ENCODE measurements at regions not wholly inside any gene's neighbourhood (a gene's known extent, or its start where the extent isn't known, plus 50 kb on each side); places are given as distances from the start of the nearest gene placed in this dataset.

DNA sequence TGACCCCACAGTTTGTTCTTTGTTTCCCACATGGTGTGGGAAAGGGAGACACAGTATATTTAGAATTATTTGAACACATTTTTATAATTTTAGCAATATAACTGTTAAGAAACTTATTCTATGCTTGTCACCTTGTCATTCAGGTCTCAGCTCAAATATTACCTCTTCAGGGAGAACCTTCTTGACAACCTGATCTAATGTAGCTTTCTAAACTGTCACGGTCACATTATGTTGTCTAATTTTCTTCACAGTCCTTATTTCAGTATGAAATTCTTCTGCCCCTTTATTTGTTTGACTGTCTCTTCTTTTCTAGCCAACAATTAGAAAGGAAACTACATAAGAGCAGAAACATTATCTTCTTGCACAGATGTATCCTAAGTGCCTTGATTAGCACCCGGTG, 304.3 kb upstream of the PARD3B start:
- Histone ChIP-seq H3K4me3 (replicated peaks in 1 of 2; ENCODE audit: low read depth in 1 of 2, low read length in 2 of 2) (no peak overlapping the region), H2AFZ (ENCODE audit: low read depth, low read length, poor library complexity, severe bottlenecking) (no peak overlapping the region), H3K9me2 (ENCODE audit: insufficient read depth) (peaks cover under 1% of the 10 kb centered on the region; the same call in 1 of the 2 replicates), H3K9me3 (ENCODE audit: control insufficient read depth in 1 of 2, insufficient read depth in 1 of 2, low read depth in 1 of 2, low read length in 2 of 2) (no peaks in the 10 kb centered on the region), H3K4me2 (ENCODE audit: low read length) (no peak overlapping the region), H3K27me3 (ENCODE audit: insufficient read depth, low read length) (no peaks in the 10 kb centered on the region), H3K79me2 (ENCODE audit: insufficient read depth, low read length) (no peaks in the 10 kb centered on the region), H4K20me1 (ENCODE audit: insufficient read depth) (no peaks in the 10 kb centered on the region), H3K27ac (ENCODE audit: low read depth, low read length) (no peak overlapping the region), H3K9ac (ENCODE audit: low read length) (no peak overlapping the region), H3K4me1 (ENCODE audit: control insufficient read depth in 1 of 2, insufficient read depth in 2 of 2, low read length in 2 of 2) (no peaks in the 10 kb centered on the region), H3K36me3 (ENCODE audit: control insufficient read depth in 1 of 2, insufficient read depth in 2 of 2, low read length in 2 of 2) (no peaks in the 10 kb centered on the region)
- TF ChIP-seq, protein P1, sequence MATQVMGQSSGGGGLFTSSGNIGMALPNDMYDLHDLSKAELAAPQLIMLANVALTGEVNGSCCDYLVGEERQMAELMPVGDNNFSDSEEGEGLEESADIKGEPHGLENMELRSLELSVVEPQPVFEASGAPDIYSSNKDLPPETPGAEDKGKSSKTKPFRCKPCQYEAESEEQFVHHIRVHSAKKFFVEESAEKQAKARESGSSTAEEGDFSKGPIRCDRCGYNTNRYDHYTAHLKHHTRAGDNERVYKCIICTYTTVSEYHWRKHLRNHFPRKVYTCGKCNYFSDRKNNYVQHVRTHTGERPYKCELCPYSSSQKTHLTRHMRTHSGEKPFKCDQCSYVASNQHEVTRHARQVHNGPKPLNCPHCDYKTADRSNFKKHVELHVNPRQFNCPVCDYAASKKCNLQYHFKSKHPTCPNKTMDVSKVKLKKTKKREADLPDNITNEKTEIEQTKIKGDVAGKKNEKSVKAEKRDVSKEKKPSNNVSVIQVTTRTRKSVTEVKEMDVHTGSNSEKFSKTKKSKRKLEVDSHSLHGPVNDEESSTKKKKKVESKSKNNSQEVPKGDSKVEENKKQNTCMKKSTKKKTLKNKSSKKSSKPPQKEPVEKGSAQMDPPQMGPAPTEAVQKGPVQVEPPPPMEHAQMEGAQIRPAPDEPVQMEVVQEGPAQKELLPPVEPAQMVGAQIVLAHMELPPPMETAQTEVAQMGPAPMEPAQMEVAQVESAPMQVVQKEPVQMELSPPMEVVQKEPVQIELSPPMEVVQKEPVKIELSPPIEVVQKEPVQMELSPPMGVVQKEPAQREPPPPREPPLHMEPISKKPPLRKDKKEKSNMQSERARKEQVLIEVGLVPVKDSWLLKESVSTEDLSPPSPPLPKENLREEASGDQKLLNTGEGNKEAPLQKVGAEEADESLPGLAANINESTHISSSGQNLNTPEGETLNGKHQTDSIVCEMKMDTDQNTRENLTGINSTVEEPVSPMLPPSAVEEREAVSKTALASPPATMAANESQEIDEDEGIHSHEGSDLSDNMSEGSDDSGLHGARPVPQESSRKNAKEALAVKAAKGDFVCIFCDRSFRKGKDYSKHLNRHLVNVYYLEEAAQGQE (IDR thresholded peaks at IDR 0.05; ENCODE audit: low read depth): no peak
- TF ChIP-seq ZFX (IDR thresholded peaks at IDR 0.05) (no peak), ZNF274 (IDR thresholded peaks at IDR 0.05; ENCODE audit: low read depth, low read length) (no peak), EGR1 (IDR thresholded peaks at IDR 0.05; ENCODE audit: low read depth) (no peak), POLR2A (IDR thresholded peaks at IDR 0.05; ENCODE audit: borderline replicate concordance, extremely low read depth, insufficient read depth, insufficient read length) (no peak), YY1 (IDR thresholded peaks at IDR 0.05; ENCODE audit: extremely low read depth, insufficient replicate concordance, low read depth, low read length) (no peak), SRF (IDR thresholded peaks at IDR 0.05; ENCODE audit: low read depth) (no peak), JUND (IDR thresholded peaks at IDR 0.05) (no peak), POLR2AphosphoS5 (IDR thresholded peaks at IDR 0.05; ENCODE audit: low read depth, low read length) (no peak), CBX3 (IDR thresholded peaks at IDR 0.05; ENCODE audit: low read depth) (no peak), FOSL1 (IDR thresholded peaks at IDR 0.05; ENCODE audit: low read depth) (no peak), RAD21 (IDR thresholded peaks at IDR 0.05; ENCODE audit: low read depth) (no peak), EZH2phosphoT487 (IDR thresholded peaks at IDR 0.05; ENCODE audit: borderline replicate concordance) (no peak)
- TF ChIP-seq, protein P2, sequence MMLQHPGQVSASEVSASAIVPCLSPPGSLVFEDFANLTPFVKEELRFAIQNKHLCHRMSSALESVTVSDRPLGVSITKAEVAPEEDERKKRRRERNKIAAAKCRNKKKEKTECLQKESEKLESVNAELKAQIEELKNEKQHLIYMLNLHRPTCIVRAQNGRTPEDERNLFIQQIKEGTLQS (IDR thresholded peaks at IDR 0.05): no peak
- TF ChIP-seq, protein P3, sequence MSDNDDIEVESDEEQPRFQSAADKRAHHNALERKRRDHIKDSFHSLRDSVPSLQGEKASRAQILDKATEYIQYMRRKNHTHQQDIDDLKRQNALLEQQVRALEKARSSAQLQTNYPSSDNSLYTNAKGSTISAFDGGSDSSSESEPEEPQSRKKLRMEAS (IDR thresholded peaks at IDR 0.05): no peak
- no peak for DNase-seq (ENCODE audit: low read depth, low spot score)
- no peak for ATAC-seq
- BruUV-seq (replicated peaks): no TSS peak
- intact Hi-C loops (cut with micrococcal nuclease): no loop called here
- ChIA-PET CTCF (no interaction called here), RAD21 (ENCODE audit: low non-redundant PET in 1 of 2, low total read pairs in 2 of 2, uncharacterized antibody in 2 of 2, unreplicated experiment in 2 of 2) (no interaction called here), POLR2A (no interaction called here)
